ENCODE measurements at regions not wholly inside any gene's neighbourhood (a gene's known extent, or its start where the extent isn't known, plus 50 kb on each side); places are given as distances from the start of the nearest gene placed in this dataset.

- TF ChIP-seq RNF2 (IDR thresholded peaks at IDR 0.05; ENCODE audit: borderline replicate concordance, low read depth, low read length, missing control alignments, poor library complexity, severe bottlenecking) (no peak), KDM1A (IDR thresholded peaks at IDR 0.05; ENCODE audit: borderline replicate concordance, low read length) (no peak), MAX (IDR thresholded peaks at IDR 0.05) (no peak), RBBP5 (IDR thresholded peaks at IDR 0.05; ENCODE audit: borderline replicate concordance, low read depth, low read length) (no peak)
- Histone ChIP-seq H3K4me2 (ENCODE audit: insufficient read depth in 1 of 2, low read depth in 2 of 2, low read length in 2 of 2) (no peak overlapping the region), H3K36me3 (ENCODE audit: control insufficient read depth in 2 of 4, insufficient read depth in 4 of 4, low read length in 3 of 4) (no peaks in the 10 kb centered on the region), H3K14ac (ENCODE audit: insufficient read length) (no peak overlapping the region), H2BK120ac (replicated peaks; ENCODE audit: low read depth, low read length) (no peak overlapping the region), H4K8ac (ENCODE audit: extremely low read depth, insufficient read depth, low read length) (no peak overlapping the region), H3K9ac (replicated peaks in 1 of 4; ENCODE audit: extremely low read depth in 1 of 4, low read depth in 3 of 4, low read length in 3 of 4) (no peak overlapping the region), H2AK5ac (ENCODE audit: low read depth, low read length) (no peak overlapping the region), H3K4me1 (replicated peaks in 1 of 4; ENCODE audit: control insufficient read depth in 3 of 4, insufficient read depth in 4 of 4, low read length in 3 of 4) (peaks cover 0 to 3% (median under 1%) of the 10 kb centered on the region in 4 experiments; a peak in 3 of 7 replicates), H3K9me3 (ENCODE audit: insufficient read depth in 2 of 2, low read depth in 1 of 2, low read length in 1 of 2) (no peaks in the 10 kb centered on the region), H3K79me1 (ENCODE audit: low read depth, low read length) (no peaks in the 10 kb centered on the region), H3K4me3 (ENCODE audit: extremely low read depth in 1 of 4, insufficient read depth in 2 of 4, low read depth in 3 of 4, low read length in 4 of 4) (no peak overlapping the region), H3K27me3 (replicated peaks in 1 of 4; ENCODE audit: control insufficient read depth in 3 of 4, extremely low read depth in 1 of 4, insufficient read depth in 3 of 4, low read length in 3 of 4) (peaks cover 0 to 2% (median 0%) of the 10 kb centered on the region in 4 experiments; a peak in 1 of 7 replicates), H2BK20ac (ENCODE audit: low read length) (no peak overlapping the region), H3K79me2 (ENCODE audit: control insufficient read depth in 1 of 2, insufficient read depth in 2 of 2, low read length in 2 of 2) (no peaks in the 10 kb centered on the region), H4K91ac (replicated peaks; ENCODE audit: insufficient read length, low read length) (no peak overlapping the region), H2BK15ac (ENCODE audit: low read length) (no peak overlapping the region), H2AFZ (ENCODE audit: low read length) (no peak overlapping the region), H2BK12ac (ENCODE audit: low read depth, low read length) (no peak overlapping the region), H3K18ac (ENCODE audit: extremely low read depth, low read length) (no peak overlapping the region), H3K56ac (replicated peaks; ENCODE audit: insufficient read length, low read depth, low read length) (no peak overlapping the region), H3K27ac (ENCODE audit: low read depth, low read length) (no peak overlapping the region), H3K4ac (replicated peaks; ENCODE audit: insufficient read length, low read depth, low read length) (no peak overlapping the region), H4K20me1 (replicated peaks in 1 of 2; ENCODE audit: control insufficient read depth in 1 of 2, insufficient read depth in 2 of 2, low read length in 2 of 2) (no peaks in the 10 kb centered on the region), H2BK5ac (ENCODE audit: low read depth, low read length) (no peak overlapping the region; the same call in 1 of the 2 replicates), H4K5ac (ENCODE audit: insufficient read length, low read depth, low read length) (no peak overlapping the region), H3K23ac (ENCODE audit: insufficient read length) (no peak overlapping the region), H3K23me2 (ENCODE audit: low read depth, low read length) (no peaks in the 10 kb centered on the region)
- 82% methylated on average over 4 of the region's 4 CpGs; no CpG with 5 or more reads in 1 of the 2 experiments for WGBS, 2 experiments (ENCODE audit: extremely low coverage in 1 of 2, insufficient coverage in 1 of 2, insufficient read length in 1 of 2, insufficient replicate concordance in 2 of 2, low coverage in 1 of 2, low lambda C conversion rate in 2 of 2, missing lambda C conversion rate in 1 of 2)
- ChIA-PET CTCF (ENCODE audit: partially characterized antibody) (interaction anchor here (1.0 to 3.3 kb wide), 2 partner anchors 34 to 99 kb away, joined by 3 to 12 read pairs; no protein-coding TSS in a partner anchor), POLR2A (ENCODE audit: partially characterized antibody) (interaction anchor here (1.1 to 4.4 kb wide), 2 partner anchors 47 to 49 kb away, joined by 3 to 18 read pairs; partner anchors contain the start of gene TLE3)
- DNase-seq (ENCODE audit: low read depth in 1 of 2, low spot score in 2 of 2), result no peak
- no peak for FAIRE-seq
Observed at GRCh38 chr15:70147778-70148177, 50.1 kb upstream of the TLE3 start.

Measured in H1 (cell line).